Endodermal cell (in vitro differentiated cells): ENCODE measurements at regions not wholly inside any gene's neighbourhood (a gene's known extent, or its start where the extent isn't known, plus 50 kb on each side); places are given as distances from the start of the nearest gene placed in this dataset.

Source experiments
- DNase-seq: peaks from one replicate; pipeline ENCODE4 v3.0.0-alpha.2; 2017
- H3K27ac ChIP-seq: 2 replicates; pipeline ENCODE4 v1.5.1; 2013; ENCODE audit warnings: mild to moderate bottlenecking, low read depth, low read length, moderate library complexity
- H3K27me3 ChIP-seq: 2 replicates; pipeline ENCODE4 v1.6.1; 2013; ENCODE audit warnings: mild to moderate bottlenecking, low read length, moderate library complexity; ENCODE audit not compliant: insufficient read depth, control insufficient read depth, poor library complexity, severe bottlenecking
- H3K36me3 ChIP-seq: 2 replicates; pipeline ENCODE4 v1.7.0; 2013; ENCODE audit warnings: mild to moderate bottlenecking, low read length, moderate library complexity; ENCODE audit not compliant: control insufficient read depth, insufficient read depth
- H3K4me1 ChIP-seq: one replicate; pipeline ENCODE4 v1.7.0; 2013; ENCODE audit warnings: low read length; ENCODE audit not compliant: control insufficient read depth, insufficient read depth
- H3K4me3 ChIP-seq: 2 replicates; pipeline ENCODE4 v1.5.1; 2013; ENCODE audit warnings: mild to moderate bottlenecking, low read length, moderate library complexity
- H3K9ac ChIP-seq: 2 replicates; pipeline ENCODE4 v1.6.1; 2013; ENCODE audit warnings: mild to moderate bottlenecking, low read length, moderate library complexity; ENCODE audit not compliant: poor library complexity, severe bottlenecking; ENCODE audit errors: extremely low read depth
- H3K9me3 ChIP-seq: 2 replicates; pipeline ENCODE4 v1.6.1; 2013; ENCODE audit warnings: mild to moderate bottlenecking, low read length, moderate library complexity; ENCODE audit not compliant: control insufficient read depth
- H3K27ac Mint-ChIP-seq: 2 replicates; pipeline ENCODE4 v1.8.0; 2020; ENCODE audit warnings: mixed read lengths
- H3K27me3 Mint-ChIP-seq: 2 replicates; pipeline ENCODE4 v1.8.0; 2021; ENCODE audit warnings: mild to moderate bottlenecking, mixed read lengths; ENCODE audit not compliant: insufficient read depth
- H3K36me3 Mint-ChIP-seq: 2 replicates; pipeline ENCODE4 v1.8.0; 2020; ENCODE audit warnings: low read depth, mixed read lengths
- H3K4me1 Mint-ChIP-seq: 2 replicates; pipeline ENCODE4 v1.8.0; 2020; ENCODE audit warnings: mixed read lengths
- H3K4me3 Mint-ChIP-seq: 2 replicates; pipeline ENCODE4 v1.8.0; 2020; ENCODE audit warnings: mild to moderate bottlenecking, moderate library complexity, mixed read lengths
- H3K9me3 Mint-ChIP-seq: 2 replicates; pipeline ENCODE4 v1.8.0; 2020; ENCODE audit warnings: mild to moderate bottlenecking, mixed read lengths
- CTCF ChIP-seq: fragments of 200-600 bp; sonication (generic); conservative IDR thresholded peaks from 2 replicates; pipeline ENCODE4 v1.5.0; 2021; ENCODE audit warnings: antibody characterized with exemption, mild to moderate bottlenecking
- WGBS, 2 experiments: methylation state at CpG; one replicate each; pipeline versions ENCODE4 v1.1.5 to v1.1.7; 2013; ENCODE audit warnings: missing lambda C conversion rate in 2 of 2, mixed read lengths in 1 of 2; ENCODE audit not compliant: insufficient coverage in 1 of 2, insufficient read length in 1 of 2; 5-methylcytosine and 5-hydroxymethylcytosine counted together

- Histone ChIP-seq H3K9ac (no peak overlapping the region), H3K4me1 (no peaks in the 10 kb centered on the region), H3K27me3 (no peaks in the 10 kb centered on the region), H3K36me3 (no peaks in the 10 kb centered on the region), H3K4me3 (no peak overlapping the region), H3K27ac (no peak overlapping the region), H3K9me3 (no peaks in the 10 kb centered on the region)
- 88 to 90% methylated on average over 3 of the region's 3 CpGs for WGBS, 2 experiments
- H3K27me3 Mint-ChIP-seq, result peaks cover 4% of the 10 kb centered on the region
- H3K36me3 Mint-ChIP-seq, result no peaks in the 10 kb centered on the region
- no peaks in the 10 kb centered on the region for H3K9me3 Mint-ChIP-seq
- H3K4me1 Mint-ChIP-seq, result peaks cover 10% of the 10 kb centered on the region
- H3K27ac Mint-ChIP-seq, result no peak overlapping the region
- no peak for TF ChIP-seq CTCF
- H3K4me3 Mint-ChIP-seq, result no peak overlapping the region
- no peak for DNase-seq
These were observed 150.9 kb upstream of the NABP1 start for GRCh38 chr2:191526953-191527556.

- no peaks in the 10 kb centered on the region for H3K4me1 ChIP-seq
- H3K27ac Mint-ChIP-seq, result no peak overlapping the region
- 92% methylated on average over 1 of the region's 1 CpG; no CpG with 5 or more reads in 1 of the 2 experiments for WGBS, 2 experiments
- no peaks in the 10 kb centered on the region for H3K9me3 ChIP-seq
- no peak for DNase-seq
- no peak overlapping the region for H3K4me3 ChIP-seq
- TF ChIP-seq CTCF, result no peak
- H3K9me3 Mint-ChIP-seq, result no peaks in the 10 kb centered on the region
- H3K4me3 Mint-ChIP-seq, result no peak overlapping the region
- no peak overlapping the region for H3K27ac ChIP-seq
- H3K27me3 Mint-ChIP-seq, result peaks cover 4% of the 10 kb centered on the region
- no peaks in the 10 kb centered on the region for H3K36me3 Mint-ChIP-seq
- no peaks in the 10 kb centered on the region for H3K27me3 ChIP-seq
- H3K36me3 ChIP-seq, result no peaks in the 10 kb centered on the region
- peaks cover 10% of the 10 kb centered on the region for H3K4me1 Mint-ChIP-seq
- H3K9ac ChIP-seq, result no peak overlapping the region
These were observed 147.3 kb upstream of the NABP1 start for GRCh38 chr2:191530618-191531017.

GRCh38 chr2:191533693-191534180, 144.2 kb upstream of the NABP1 start:
- Mint-ChIP-seq H3K4me1 (peaks cover 13% of the 10 kb centered on the region), H3K9me3 (no peaks in the 10 kb centered on the region), H3K4me3 (no peak overlapping the region), H3K27me3 (peaks cover 4% of the 10 kb centered on the region), H3K36me3 (no peaks in the 10 kb centered on the region), H3K27ac (no peak overlapping the region)
- Histone ChIP-seq H3K27me3 (no peaks in the 10 kb centered on the region), H3K4me3 (no peak overlapping the region), H3K9ac (no peak overlapping the region), H3K36me3 (no peaks in the 10 kb centered on the region), H3K27ac (no peak overlapping the region), H3K9me3 (no peaks in the 10 kb centered on the region), H3K4me1 (peaks cover 2% of the 10 kb centered on the region)
- TF ChIP-seq CTCF, result no peak
- 80% methylated on average over 1 of the region's 1 CpG; no CpG with 5 or more reads in 1 of the 2 experiments for WGBS, 2 experiments
- no peak for DNase-seq
